ENCODE measurements at regions not wholly inside any gene's neighbourhood (a gene's known extent, or its start where the extent isn't known, plus 50 kb on each side); places are given as distances from the start of the nearest gene placed in this dataset.

DNA sequence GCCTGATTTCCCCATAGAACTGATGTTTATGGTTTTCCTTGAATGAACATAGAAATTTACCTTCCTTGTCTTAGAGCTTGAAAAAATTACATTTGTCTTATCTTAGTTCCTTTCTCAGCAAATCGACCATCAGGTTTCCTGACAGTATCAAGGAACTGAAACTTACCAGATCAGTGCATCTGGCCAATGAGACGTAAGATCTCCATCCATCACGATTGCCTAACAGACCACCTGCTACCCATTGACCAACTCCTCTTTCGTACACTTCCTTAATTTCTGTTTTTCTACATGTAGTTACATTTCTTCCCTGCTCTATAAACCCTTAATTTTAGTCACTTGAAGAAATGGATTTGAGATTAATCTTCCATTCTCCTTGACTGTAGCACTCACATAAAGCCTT lies 57.4 kb upstream of the TMPRSS15 start:
- no peak overlapping the region for H3K4me3 Mint-ChIP-seq
- H3K9me3 Mint-ChIP-seq, result peaks cover 10% of the 10 kb centered on the region
- DNase-seq (ENCODE audit: low spot score in 2 of 2) (peak in 1 of 2 donors; percentile 13), ATAC-seq (ENCODE audit: low read depth) (peak; percentile 96)
- H3K27me3 Mint-ChIP-seq, result no peaks in the 10 kb centered on the region
- no peaks in the 10 kb centered on the region for H3K36me3 Mint-ChIP-seq
- no peak overlapping the region for H3K27ac Mint-ChIP-seq
- H3K4me1 Mint-ChIP-seq, result peaks cover 6% of the 10 kb centered on the region

DNA sequence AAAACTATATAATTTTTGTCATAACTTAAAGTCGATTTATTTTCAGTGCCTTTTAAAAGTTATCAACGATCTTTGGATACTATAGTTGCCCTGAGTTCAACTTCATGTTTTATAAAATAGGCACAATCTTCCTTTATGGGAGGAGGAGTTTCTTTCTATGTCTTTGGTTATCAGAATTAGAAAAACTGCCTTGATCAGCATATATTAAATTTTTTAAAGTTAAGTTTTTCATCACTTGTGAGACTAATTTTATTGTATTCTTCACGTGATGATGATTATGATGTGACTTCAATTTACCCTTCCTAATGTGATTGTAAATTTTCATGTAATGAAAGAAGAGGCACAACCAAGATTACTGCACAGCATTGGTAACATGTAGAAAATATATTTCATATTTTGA lies 58.2 kb upstream of the TMPRSS15 start:
- ATAC-seq (ENCODE audit: low read depth), result no peak

GRCh38 chr21:18467715-18468114 lies 64.1 kb upstream of the TMPRSS15 start:
- Mint-ChIP-seq H3K9me3 (peaks cover 9% of the 10 kb centered on the region), H3K27ac (peak overlapping the region; percentile 17), H3K4me1 (no peaks in the 10 kb centered on the region), H3K4me3 (peak overlapping the region; percentile 35), H3K27me3 (no peaks in the 10 kb centered on the region), H3K36me3 (no peaks in the 10 kb centered on the region)
- DNase-seq (ENCODE audit: low spot score in 2 of 2), result no peak
- no peak for ATAC-seq (ENCODE audit: low read depth)

More for the DNA sequence above, 58.2 kb upstream of the TMPRSS15 start:
- H3K4me3 Mint-ChIP-seq, result no peak overlapping the region
- no peaks in the 10 kb centered on the region for H3K36me3 Mint-ChIP-seq
- peaks cover 6% of the 10 kb centered on the region for H3K4me1 Mint-ChIP-seq
- peaks cover 12% of the 10 kb centered on the region for H3K9me3 Mint-ChIP-seq
- no peak overlapping the region for H3K27ac Mint-ChIP-seq
- DNase-seq (ENCODE audit: low spot score in 2 of 2), result no peak
- H3K27me3 Mint-ChIP-seq, result no peaks in the 10 kb centered on the region

- Mint-ChIP-seq H3K27ac (peak overlapping the region; percentile 48), H3K36me3 (no peaks in the 10 kb centered on the region), H3K27me3 (no peaks in the 10 kb centered on the region), H3K4me1 (no peaks in the 10 kb centered on the region), H3K9me3 (peaks cover 6% of the 10 kb centered on the region), H3K4me3 (peak overlapping the region; percentile 61)
- no peak for ATAC-seq (ENCODE audit: low read depth)
- DNase-seq (ENCODE audit: low spot score in 2 of 2), result no peak
Observed at GRCh38 chr21:18468790-18469189, 65.2 kb upstream of the TMPRSS15 start.

DNA sequence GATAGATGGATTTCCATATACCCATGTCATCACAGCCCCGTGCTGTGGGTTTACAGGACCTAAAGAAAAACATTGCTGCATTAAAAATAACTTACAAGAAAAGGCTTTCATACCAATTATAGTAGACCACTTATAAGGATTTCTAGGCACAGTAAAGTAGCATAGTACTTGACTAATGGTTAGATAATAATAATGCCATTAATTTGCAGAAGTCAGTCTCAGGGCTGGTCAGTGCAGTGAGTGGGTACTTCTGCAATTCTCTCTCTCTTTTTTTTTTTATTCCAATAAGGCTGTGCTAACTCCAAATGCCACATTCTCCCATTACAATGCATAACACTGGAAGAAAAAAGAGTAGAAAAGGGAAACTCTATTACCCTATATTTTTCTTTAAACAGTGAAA lies 73.1 kb upstream of the TMPRSS15 start:
- DNase-seq (ENCODE audit: low spot score in 2 of 2) (no peak), ATAC-seq (ENCODE audit: low read depth) (no peak)
- Mint-ChIP-seq H3K36me3 (no peaks in the 10 kb centered on the region), H3K27me3 (no peaks in the 10 kb centered on the region), H3K4me1 (no peaks in the 10 kb centered on the region), H3K9me3 (peaks cover 2% of the 10 kb centered on the region), H3K27ac (no peak overlapping the region), H3K4me3 (no peak overlapping the region)

DNA sequence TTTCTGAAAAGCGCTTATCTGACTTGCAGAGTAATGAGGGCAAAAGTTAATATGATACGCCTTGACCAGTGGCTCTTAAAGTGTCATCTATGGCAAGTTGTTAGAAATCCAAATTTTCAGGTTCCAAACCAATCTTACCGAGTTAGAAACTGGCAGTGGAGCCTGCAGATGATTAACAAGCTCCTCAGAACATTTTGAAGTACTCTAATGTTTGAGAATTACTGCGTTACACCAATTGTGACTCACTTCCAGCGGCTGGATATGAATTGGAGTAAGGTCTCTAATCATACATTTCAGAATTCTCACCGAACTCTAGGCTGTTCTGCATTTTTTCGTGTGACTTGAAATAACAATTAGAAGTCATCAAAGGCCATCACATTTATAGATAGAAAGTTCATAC lies 73.5 kb upstream of the TMPRSS15 start:
- Mint-ChIP-seq H3K4me1 (no peaks in the 10 kb centered on the region), H3K4me3 (no peak overlapping the region), H3K36me3 (no peaks in the 10 kb centered on the region), H3K27me3 (no peaks in the 10 kb centered on the region), H3K9me3 (peaks cover 2% of the 10 kb centered on the region), H3K27ac (no peak overlapping the region)
- no peak for ATAC-seq (ENCODE audit: low read depth)
- DNase-seq (ENCODE audit: low spot score in 2 of 2), result no peak

GRCh38 chr21:18478513-18478912 lies 74.9 kb upstream of the TMPRSS15 start:
- Mint-ChIP-seq H3K4me1 (no peaks in the 10 kb centered on the region), H3K27me3 (no peaks in the 10 kb centered on the region), H3K4me3 (no peak overlapping the region), H3K36me3 (no peaks in the 10 kb centered on the region), H3K27ac (no peak overlapping the region), H3K9me3 (peaks cover 2% of the 10 kb centered on the region)
- no peak for DNase-seq (ENCODE audit: low spot score in 2 of 2)
- ATAC-seq (ENCODE audit: low read depth), result no peak

GRCh38 chr21:18488252-18488651 lies 84.7 kb upstream of the TMPRSS15 start:
- Mint-ChIP-seq H3K4me3 (no peak overlapping the region), H3K4me1 (no peaks in the 10 kb centered on the region), H3K27ac (no peak overlapping the region), H3K36me3 (no peaks in the 10 kb centered on the region), H3K9me3 (no peaks in the 10 kb centered on the region), H3K27me3 (no peaks in the 10 kb centered on the region)
- DNase-seq (ENCODE audit: low spot score in 2 of 2), result no peak
- no peak for ATAC-seq (ENCODE audit: low read depth)

DNA sequence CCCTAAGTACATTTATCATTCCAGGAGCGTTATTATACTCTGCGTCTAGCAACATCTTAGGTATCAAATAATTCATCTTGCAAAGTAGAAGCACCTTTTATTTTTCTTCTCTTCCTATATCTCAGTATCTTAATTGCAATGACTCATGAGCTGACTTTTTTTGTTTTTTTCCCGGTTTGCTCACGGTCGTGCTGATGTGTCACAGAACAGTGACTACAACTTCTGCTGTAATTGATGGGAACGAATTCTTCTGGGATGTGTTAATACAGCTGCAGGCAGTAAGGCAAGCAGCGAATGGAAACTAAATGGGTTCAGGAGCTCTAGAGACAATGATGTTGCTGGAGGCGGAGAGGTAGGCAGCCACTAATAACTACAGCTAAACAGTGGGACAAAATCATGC lies 89.8 kb upstream of the TMPRSS15 start:
- Mint-ChIP-seq H3K4me1 (no peaks in the 10 kb centered on the region), H3K27me3 (no peaks in the 10 kb centered on the region), H3K9me3 (no peaks in the 10 kb centered on the region), H3K36me3 (no peaks in the 10 kb centered on the region), H3K27ac (no peak overlapping the region), H3K4me3 (no peak overlapping the region)
- DNase-seq (ENCODE audit: low spot score in 2 of 2) (no peak), ATAC-seq (ENCODE audit: low read depth) (no peak)

DNA sequence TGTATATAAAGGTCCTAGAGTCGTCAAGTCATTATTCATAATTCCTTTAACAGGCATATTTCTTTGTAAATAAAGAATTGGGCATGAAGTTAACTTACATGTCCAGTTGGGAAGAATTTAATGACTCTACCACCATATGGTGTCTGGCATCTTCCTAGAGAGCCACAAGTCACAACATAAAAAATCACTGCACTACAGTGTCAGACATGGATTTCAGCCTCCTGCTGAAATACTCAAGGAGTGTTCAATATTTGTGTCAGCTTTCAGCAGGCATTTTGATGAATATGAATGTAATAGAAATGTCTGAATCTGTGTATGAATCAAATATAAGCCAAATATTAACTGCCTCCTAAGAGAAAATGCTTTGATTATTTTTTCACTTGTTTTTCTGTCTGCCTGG lies 91.9 kb upstream of the TMPRSS15 start:
- Mint-ChIP-seq H3K36me3 (no peaks in the 10 kb centered on the region), H3K9me3 (no peaks in the 10 kb centered on the region), H3K4me3 (no peak overlapping the region), H3K4me1 (no peaks in the 10 kb centered on the region), H3K27me3 (no peaks in the 10 kb centered on the region), H3K27ac (no peak overlapping the region)
- ATAC-seq (ENCODE audit: low read depth) (no peak), DNase-seq (ENCODE audit: low spot score in 2 of 2) (no peak)

GRCh38 chr21:18498431-18498830 lies 94.8 kb upstream of the TMPRSS15 start:
- Mint-ChIP-seq H3K36me3 (no peaks in the 10 kb centered on the region), H3K9me3 (no peaks in the 10 kb centered on the region), H3K4me3 (no peak overlapping the region), H3K27ac (no peak overlapping the region), H3K4me1 (no peaks in the 10 kb centered on the region), H3K27me3 (no peaks in the 10 kb centered on the region)
- ATAC-seq (ENCODE audit: low read depth) (no peak), DNase-seq (ENCODE audit: low spot score in 2 of 2) (no peak)

GRCh38 chr21:18499761-18500376 lies 96.3 kb upstream of the TMPRSS15 start:
- Mint-ChIP-seq H3K4me3 (no peak overlapping the region), H3K9me3 (no peaks in the 10 kb centered on the region), H3K4me1 (no peaks in the 10 kb centered on the region), H3K27ac (no peak overlapping the region), H3K27me3 (no peaks in the 10 kb centered on the region), H3K36me3 (no peaks in the 10 kb centered on the region)
- peak; percentile 19 to 20 for DNase-seq (ENCODE audit: low spot score in 2 of 2)
- ATAC-seq (ENCODE audit: low read depth), result no peak

DNA sequence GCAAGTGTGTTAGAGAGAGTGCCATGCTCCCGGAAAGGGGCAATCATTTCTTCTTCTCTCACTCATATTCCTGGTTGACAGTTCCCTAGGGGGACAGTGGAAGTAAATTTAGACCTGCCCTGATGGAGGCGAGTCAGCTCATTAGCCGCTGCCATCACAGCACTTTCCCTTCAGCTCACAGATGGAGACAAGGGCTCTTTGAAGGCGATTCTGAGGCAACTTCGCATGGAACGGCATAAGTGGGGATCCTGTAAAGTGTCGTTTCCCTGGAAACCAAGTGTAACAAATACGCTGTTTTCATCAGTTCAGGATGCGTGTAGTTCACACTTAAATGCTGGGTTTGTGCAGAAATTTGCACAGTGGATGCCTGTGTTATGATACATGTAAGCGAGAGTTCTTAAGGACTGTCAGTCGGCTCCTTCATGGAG lies 114.5 kb upstream of the TMPRSS15 start:
- no peaks in the 10 kb centered on the region for H3K4me1 Mint-ChIP-seq
- DNase-seq (ENCODE audit: low spot score in 2 of 2), result no peak
- no peaks in the 10 kb centered on the region for H3K27me3 Mint-ChIP-seq
- no peak for ATAC-seq (ENCODE audit: low read depth)
- no peak overlapping the region for H3K4me3 Mint-ChIP-seq
- H3K9me3 Mint-ChIP-seq, result peaks cover 1% of the 10 kb centered on the region
- H3K27ac Mint-ChIP-seq, result no peak overlapping the region
- H3K36me3 Mint-ChIP-seq, result no peaks in the 10 kb centered on the region

DNA sequence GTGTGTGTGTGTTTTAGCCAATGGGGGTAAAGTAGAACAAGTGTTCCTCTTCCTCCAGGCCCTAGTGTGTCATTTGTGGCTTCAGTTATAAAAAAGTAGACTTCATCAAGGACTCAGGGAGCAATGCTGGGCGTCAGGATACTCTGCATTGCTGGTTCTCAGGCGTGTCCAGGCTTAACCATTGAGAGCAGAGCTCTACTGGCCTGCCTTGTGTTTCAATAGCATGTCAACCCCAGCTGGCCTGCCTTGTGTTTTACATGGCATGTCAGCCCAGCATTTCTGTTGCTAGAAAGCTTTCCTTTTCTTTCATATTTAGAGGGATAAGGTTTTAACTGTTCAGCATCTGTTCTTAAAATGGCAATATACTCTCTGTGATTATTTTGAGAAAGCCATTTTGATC lies 117.6 kb upstream of the TMPRSS15 start:
- Mint-ChIP-seq H3K27ac (no peak overlapping the region), H3K36me3 (no peaks in the 10 kb centered on the region), H3K9me3 (no peaks in the 10 kb centered on the region), H3K4me3 (no peak overlapping the region), H3K4me1 (no peaks in the 10 kb centered on the region), H3K27me3 (no peaks in the 10 kb centered on the region)
- DNase-seq (ENCODE audit: low spot score in 2 of 2), result no peak
- no peak for ATAC-seq (ENCODE audit: low read depth)

DNA sequence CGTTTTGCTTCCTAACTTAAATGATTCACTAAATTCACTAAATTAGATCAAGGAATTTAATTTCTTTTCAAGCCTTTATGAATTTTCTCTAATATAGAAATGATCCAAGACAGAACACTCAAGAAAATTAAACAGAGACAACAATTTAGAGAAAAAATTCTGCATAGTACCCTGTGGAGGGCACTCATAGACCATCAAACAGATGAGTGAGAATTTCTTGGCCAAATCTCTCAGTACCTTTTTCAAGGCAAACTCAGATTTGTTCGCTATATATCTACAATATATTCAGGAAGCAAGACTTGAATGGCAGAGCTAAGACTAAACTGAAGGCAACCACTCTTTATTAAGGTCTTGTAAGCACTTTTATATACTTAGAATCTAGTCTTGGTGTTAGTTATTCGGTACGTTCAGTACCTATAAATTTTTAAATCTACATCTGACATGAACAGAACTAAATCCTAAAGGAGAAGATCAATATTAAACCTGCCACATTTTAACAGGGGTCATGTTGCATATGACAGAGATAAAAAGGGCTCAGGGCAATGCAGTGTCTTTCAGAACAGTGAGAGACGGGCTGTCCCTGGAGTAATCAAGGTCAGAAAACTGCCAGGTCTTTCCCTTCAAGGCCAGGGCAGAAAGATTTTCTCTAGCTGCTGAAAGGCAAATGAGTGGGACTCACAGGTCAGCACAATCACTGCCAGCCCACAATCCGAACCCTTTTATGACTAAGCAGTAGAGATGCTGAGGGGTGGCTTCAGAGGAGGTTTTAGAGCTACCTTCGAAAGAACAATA lies 118.8 kb upstream of the TMPRSS15 start:
- no peaks in the 10 kb centered on the region for H3K9me3 Mint-ChIP-seq
- H3K36me3 Mint-ChIP-seq, result no peaks in the 10 kb centered on the region
- no peaks in the 10 kb centered on the region for H3K4me1 Mint-ChIP-seq
- ATAC-seq (ENCODE audit: low read depth), result no peak
- no peak overlapping the region for H3K27ac Mint-ChIP-seq
- H3K27me3 Mint-ChIP-seq, result no peaks in the 10 kb centered on the region
- DNase-seq (ENCODE audit: low spot score in 2 of 2), result no peak
- no peak overlapping the region for H3K4me3 Mint-ChIP-seq
